AG04450 (cell line): ENCODE measurements at regions not wholly inside any gene's neighbourhood (a gene's known extent, or its start where the extent isn't known, plus 50 kb on each side); places are given as distances from the start of the nearest gene placed in this dataset.

Experiments
- CTCF ChIA-PET: fragments of 300-600, 350-600 bp; formaldehyde crosslinking; extraction: SDS; loops from one replicate; lab custom pipeline; 2022; ENCODE audit warnings: antibody characterized with exemption, inconsistent platforms; lab: Charles Lee
- POLR2A ChIA-PET: fragments of 350-600 bp; formaldehyde crosslinking; extraction: SDS; loops from one replicate; lab custom pipeline; 2021; ENCODE audit warnings: antibody characterized with exemption, inconsistent platforms; lab: Yijun Ruan, JAX
- DNase-seq: peaks from one replicate; pipeline ENCODE4 v3.0.0-alpha.2; 2011; ENCODE audit warnings: low read depth, low spot score
- H3K27ac ChIP-seq: one replicate; pipeline ENCODE4 v1.5.1; 2012; ENCODE audit warnings: low read depth, low read length, control low read depth
- H3K27me3 ChIP-seq: one replicate; pipeline ENCODE4 v1.6.0; 2012; ENCODE audit warnings: low read length; ENCODE audit not compliant: control insufficient read depth, insufficient read depth
- H3K4me3 ChIP-seq: 2 replicates; pipeline ENCODE4 v1.5.1; 2011; ENCODE audit warnings: mild to moderate bottlenecking, low read depth, low read length, control low read depth
- H3K9me3 ChIP-seq: 2 replicates; pipeline ENCODE4 v1.5.1; 2012; ENCODE audit warnings: low read length; ENCODE audit not compliant: control insufficient read depth, insufficient read depth
- TF ChIP-seq, protein P1 (sequence below): IDR thresholded peaks from 2 replicates; pipeline ENCODE4 v1.5.1; 2011; ENCODE audit warnings: low read depth, low read length, control low read depth, inconsistent platforms

DNA sequence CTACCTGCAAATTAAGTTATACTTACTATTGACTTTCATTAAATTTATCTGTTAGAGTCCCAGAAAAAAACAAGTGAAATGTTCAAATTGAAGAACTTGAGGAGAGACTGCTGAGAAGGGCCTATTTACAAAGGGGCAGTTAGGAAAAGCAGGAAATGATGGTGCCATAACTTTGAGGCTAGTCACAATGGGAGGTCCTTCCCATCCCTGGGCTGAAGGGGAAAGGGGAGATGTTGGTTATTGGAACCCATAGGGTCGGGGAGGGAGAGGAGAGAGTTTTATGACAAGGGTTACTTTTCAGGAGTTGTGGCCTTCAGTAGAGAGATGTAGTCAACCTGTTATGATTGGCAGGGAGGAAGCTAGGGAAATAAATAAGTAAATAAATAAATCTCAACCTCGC lies 169.1 kb downstream of the DMRT2 start:
- no peaks in the 10 kb centered on the region for H3K9me3 ChIP-seq
- DNase-seq: no peak
- POLR2A ChIA-PET: no interaction called here
- TF ChIP-seq, protein P1, sequence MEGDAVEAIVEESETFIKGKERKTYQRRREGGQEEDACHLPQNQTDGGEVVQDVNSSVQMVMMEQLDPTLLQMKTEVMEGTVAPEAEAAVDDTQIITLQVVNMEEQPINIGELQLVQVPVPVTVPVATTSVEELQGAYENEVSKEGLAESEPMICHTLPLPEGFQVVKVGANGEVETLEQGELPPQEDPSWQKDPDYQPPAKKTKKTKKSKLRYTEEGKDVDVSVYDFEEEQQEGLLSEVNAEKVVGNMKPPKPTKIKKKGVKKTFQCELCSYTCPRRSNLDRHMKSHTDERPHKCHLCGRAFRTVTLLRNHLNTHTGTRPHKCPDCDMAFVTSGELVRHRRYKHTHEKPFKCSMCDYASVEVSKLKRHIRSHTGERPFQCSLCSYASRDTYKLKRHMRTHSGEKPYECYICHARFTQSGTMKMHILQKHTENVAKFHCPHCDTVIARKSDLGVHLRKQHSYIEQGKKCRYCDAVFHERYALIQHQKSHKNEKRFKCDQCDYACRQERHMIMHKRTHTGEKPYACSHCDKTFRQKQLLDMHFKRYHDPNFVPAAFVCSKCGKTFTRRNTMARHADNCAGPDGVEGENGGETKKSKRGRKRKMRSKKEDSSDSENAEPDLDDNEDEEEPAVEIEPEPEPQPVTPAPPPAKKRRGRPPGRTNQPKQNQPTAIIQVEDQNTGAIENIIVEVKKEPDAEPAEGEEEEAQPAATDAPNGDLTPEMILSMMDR: no peak
- H3K27ac ChIP-seq: no peak overlapping the region
- no peaks in the 10 kb centered on the region for H3K27me3 ChIP-seq
- no peak overlapping the region for H3K4me3 ChIP-seq
- CTCF ChIA-PET: interaction anchor here (0.6 kb wide), 1 partner anchor 216 kb away, joined by 6 read pairs; no protein-coding TSS in a partner anchor

GRCh38 chr9:1221298-1221697 lies 171.1 kb downstream of the DMRT2 start:
- Histone ChIP-seq H3K9me3 (no peaks in the 10 kb centered on the region), H3K27me3 (no peaks in the 10 kb centered on the region), H3K4me3 (no peak overlapping the region), H3K27ac (no peak overlapping the region)
- no peak for DNase-seq
- POLR2A ChIA-PET: no interaction called here
- TF ChIP-seq, protein P1: no peak
- CTCF ChIA-PET: no interaction called here

DNA sequence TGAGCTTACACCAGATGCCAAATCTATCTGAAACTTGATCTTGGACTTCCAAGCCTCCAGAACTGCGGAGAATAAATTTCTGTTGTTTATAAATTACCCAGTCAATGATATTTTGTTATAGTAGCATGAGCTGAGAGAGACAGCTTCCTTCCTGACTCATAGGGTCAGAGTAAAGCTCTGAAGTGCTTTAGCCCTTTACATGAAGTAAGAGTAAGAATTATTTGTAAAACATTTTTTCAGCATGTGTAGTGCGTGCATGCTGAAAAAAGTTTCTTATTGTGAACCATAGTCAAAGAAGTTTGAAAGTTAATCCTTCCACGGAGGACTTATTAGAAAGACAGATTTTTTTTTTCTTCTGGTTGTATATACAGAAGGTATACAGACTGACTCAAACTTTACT lies 172.4 kb downstream of the DMRT2 start:
- no peaks in the 10 kb centered on the region for H3K27me3 ChIP-seq
- no peak overlapping the region for H3K4me3 ChIP-seq
- no peak overlapping the region for H3K27ac ChIP-seq
- peak; percentile 42 for DNase-seq
- POLR2A ChIA-PET: no interaction called here
- no peaks in the 10 kb centered on the region for H3K9me3 ChIP-seq
- CTCF ChIA-PET: no interaction called here
- TF ChIP-seq, protein P1: no peak

DNA sequence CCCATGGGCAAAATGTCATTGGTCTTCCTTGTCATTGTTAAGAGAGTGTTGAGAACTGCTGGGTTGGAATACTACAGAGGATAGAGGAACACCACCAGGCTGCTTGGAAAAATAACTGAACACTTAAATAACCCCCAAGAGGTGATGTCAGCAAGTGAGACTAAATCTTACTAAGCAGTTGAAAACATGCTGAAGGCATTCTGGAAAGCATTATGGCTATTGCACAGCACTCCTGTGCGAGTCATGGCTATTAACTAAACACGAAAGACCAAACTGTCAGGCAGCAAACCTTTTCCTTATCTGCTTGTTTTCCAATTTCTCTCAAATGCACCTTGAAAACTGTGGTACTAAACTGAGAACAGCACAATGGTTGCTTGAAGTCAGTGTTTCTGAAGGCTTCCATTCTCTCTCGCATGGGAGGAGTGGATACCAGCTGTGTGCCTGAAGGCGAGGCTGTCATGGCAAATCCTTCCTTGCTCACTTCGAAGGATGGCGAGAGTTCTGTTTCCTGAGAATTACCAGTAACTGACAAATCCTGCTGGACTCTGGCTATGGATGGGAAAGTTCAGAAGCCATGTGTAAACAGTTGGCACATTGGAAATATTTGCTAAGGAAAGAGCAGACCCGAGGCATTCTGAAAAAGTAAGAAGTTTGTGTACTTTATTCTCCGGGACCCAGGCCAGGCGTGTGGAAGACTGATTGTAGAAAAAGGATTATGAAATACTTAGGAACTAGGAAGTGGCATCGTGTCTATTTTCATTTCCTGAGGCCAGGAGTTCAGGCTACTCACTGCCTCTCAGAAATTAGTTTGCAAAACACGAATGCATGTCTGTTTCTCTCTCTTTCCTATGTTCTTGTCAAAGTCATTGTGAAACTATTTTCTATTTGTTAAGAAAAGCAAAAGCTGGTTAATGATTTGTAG lies 182.1 kb downstream of the DMRT2 start:
- Histone ChIP-seq H3K27me3 (no peaks in the 10 kb centered on the region), H3K9me3 (no peaks in the 10 kb centered on the region), H3K27ac (peak overlapping the region; percentile 65), H3K4me3 (peak overlapping the region; percentile 24)
- peak; percentile 52 for DNase-seq
- ChIA-PET CTCF (no interaction called here), POLR2A (no interaction called here)
- TF ChIP-seq, protein P1: no peak

DNA sequence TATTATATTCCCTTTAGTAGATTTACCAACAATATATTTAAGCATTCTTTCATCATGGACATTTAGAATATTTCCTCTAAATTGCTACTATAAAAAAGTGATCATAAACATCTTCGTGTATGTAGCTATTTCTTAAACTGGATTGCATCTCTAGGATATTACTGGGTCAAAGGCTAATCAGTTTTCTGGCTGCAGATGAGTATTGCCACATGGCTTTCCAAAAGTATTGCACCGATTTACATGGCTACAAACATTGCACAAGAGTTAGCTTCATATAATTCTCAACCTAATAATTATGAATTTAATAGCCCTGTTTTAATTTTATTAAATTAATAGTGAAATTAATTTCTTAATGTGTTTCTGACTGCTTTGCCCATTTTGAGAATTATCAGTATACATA lies 183.4 kb downstream of the DMRT2 start:
- TF ChIP-seq, protein P1: no peak
- ChIA-PET POLR2A (no interaction called here), CTCF (no interaction called here)
- no peak for DNase-seq
- H3K4me3 ChIP-seq: no peak overlapping the region
- H3K27me3 ChIP-seq: no peaks in the 10 kb centered on the region
- H3K27ac ChIP-seq: no peak overlapping the region
- H3K9me3 ChIP-seq: no peaks in the 10 kb centered on the region
